ENCODE measurements at regions not wholly inside any gene's neighbourhood (a gene's known extent, or its start where the extent isn't known, plus 50 kb on each side); places are given as distances from the start of the nearest gene placed in this dataset.
"Not testable (repeated sequence)": the region's sequence is repeated elsewhere in the genome, so short reads cannot be mapped to it uniquely, and the experiment has no call there.

DNA sequence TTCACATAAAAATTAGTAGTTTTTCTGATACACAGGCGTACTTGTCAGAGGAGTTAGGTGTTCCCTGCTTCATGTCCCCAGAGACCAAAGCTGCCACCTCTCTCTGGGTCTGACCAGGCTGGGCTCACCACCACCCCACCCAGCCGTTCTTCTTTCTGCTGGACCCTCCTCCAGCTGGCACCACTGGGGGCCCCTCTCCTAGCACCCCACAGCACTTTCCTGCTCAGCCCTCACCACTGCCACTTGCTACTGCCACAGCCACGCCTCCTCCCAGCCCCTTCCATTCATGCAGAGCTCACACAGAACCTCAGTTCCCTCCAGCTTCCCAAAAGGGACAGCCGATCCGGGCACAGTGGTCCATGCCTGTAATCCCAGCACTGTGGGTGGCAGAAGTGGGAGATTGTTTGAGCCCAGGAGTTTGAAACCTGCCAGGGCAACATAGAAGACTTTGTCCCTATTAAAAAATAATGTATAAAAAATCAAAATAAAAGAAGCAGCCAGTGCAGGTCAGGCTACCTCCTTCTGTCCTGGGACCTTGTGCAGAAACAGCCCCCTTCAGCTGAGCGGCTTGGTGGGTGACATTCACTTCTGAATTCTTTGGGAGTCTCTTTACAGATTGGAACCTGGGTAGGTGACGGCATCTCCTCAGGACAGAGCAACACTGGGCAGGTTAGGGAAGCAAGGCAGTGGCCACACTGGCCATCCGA is 208.3 kb downstream of the TOMM20 start:
- DNase-seq (ENCODE audit: low read depth in 3 of 3) = no peak

DNA sequence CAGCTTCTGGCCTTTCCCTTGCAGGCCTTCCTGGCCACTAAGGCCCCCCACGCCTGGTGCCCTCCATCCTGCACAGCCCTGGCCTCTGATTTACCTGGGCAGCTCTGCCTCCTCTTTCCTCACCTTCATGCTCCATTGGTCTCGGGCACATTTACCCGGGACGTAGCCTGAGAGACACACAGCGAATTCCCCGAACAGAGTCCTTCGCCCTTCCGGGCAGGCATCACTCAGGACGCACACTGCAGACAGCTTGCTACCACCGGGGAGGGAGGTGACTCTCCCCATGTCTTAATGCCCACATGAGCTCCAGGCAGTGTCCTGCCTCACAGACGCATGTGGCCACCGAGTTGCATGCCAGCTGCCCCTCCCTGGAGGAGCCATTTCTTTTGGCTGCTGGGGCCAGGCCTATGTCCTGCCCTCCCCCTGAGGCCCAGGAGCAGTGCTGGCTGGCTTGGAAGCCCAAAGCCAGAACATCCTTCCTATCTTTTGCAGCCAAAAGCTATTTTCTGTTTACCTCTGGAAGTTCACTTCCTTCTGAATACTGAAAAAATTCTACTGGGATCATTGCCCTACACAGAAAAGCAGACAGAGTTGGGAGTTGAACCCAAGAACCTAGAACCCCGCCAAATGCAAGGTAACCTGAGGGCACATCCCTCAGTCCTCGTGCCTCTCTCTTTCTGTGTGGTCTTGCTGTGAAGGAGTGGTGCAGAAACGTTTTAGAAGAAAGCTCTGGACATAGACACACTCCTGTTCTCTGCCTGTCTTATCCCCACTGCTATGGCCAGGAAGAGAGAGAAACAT is 209.5 kb downstream of the TOMM20 start:
- no peak for DNase-seq (ENCODE audit: low read depth in 3 of 3)

DNA sequence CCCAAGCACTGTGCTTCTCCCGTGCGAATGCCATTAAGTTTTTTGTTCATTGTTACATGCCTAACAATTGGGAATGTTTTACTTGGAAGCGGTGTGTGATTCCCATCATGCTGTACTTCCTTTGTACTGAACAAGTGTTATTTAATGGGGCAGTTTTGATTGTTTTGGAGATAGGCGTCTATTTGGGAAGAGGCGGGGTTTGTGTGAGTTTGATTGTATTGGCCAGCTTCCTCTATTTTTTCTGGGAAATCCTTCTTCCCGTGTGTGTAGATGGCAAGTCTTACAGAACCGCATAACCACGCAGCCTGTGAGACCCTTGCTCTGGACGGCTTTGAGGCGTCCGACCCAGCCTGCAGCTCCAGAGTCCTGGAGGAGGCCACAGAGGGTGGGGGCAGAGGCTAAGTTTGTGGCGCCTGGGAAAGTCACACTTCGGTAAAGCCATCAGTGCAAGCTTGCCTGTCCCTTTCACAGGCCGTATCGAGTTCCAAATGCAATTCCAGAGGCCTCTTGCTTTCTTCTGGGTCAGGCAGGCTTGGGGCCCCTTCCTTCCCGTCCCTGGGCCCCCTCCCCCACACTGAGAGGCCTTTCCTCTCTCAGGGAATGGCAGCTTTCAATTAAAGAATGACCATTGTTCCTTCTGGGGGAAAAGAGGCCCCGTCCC is 210.3 kb downstream of the TOMM20 start:
- DNase-seq (ENCODE audit: low read depth in 3 of 3) = no peak

DNA sequence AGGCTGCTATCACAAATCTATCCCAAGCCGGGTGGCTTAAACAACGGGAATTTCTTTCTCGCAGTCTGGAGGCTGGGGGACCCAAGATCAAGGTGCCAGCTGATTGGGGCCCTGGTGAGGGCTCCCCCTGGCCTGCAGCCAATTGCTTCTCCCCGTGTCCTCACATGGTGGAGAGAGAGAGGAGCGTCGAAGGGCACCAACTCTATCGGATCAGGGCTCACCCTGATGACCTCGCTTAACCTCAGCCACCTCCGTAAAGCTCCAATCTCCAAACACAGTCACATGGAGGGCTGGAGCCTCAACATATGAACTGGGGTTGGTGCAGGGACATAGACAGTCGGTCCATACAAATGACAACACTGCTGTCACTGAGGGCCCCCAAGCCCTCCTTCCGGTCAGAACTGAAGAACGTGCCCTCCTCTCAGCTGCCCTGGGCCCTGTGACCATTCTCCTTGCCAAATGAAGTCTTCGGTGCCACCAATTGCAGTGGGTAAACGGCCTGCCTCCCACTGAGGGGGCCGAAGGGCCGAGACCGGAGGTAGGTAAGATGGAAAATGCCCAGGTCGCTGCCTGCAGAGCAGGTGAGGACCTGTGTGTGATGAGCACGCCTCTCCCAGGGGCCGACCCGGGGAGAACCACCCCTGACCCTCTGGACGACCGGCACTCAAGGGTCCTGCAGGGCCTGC is 211.0 kb downstream of the TOMM20 start:
- DNase-seq (ENCODE audit: low read depth in 3 of 3) = no peak

DNA sequence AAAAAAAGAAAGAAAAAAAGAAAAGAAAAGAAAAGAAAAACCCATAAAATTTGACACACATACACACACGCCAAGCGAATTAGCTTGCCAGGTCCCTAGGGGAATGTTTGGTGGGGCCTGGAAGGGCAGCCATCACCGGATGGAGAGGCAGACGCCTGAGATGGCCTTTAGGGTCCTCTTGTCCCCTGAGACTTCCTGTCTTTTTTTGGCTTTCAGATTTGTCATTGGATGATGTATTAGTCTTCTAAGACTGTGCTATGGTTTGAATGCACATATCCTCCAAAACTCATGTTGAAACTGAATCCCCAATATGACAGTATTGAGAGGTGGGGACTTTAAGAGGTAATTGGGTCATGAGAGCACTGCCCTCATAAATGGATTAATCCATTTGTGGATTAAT is 211.8 kb downstream of the TOMM20 start:
- no peak for DNase-seq (ENCODE audit: low read depth in 3 of 3)

DNA sequence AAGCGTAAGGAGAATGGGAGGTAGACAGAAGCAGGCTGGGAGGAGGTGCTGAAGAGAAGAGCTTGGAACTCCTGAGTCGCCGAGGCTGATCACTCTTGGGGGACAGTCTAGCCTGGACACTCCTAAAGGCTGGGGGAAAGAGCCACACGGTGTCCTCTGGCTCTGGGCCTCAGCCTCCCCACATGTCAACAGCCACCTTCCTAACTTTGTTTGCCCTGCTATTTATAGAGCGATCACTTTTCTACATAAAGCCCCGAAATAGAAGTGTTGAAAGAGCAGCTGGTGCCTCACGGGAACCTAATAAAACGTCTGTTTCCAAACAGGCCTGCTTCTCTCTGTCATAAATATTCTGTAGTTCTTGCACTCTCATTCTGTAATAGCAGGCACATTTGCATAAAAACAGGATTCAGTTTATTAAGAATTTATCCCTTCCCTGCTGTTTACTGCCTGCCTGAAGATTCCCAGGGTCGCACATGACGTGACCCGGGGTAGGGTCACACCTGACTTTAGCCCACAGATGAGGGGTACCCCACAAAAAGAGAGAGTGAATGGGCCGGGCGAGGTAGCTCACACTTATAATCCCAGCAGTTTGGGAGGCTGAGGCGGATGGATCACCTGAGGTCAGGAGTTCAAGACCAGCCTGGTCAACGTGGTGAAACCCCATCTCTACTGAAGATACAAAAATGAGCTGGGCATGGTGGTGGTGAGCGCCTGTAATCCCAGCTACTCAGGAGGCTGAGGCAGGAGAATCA is 212.5 kb downstream of the TOMM20 start:
- no peak for DNase-seq (ENCODE audit: low read depth in 3 of 3)

DNA sequence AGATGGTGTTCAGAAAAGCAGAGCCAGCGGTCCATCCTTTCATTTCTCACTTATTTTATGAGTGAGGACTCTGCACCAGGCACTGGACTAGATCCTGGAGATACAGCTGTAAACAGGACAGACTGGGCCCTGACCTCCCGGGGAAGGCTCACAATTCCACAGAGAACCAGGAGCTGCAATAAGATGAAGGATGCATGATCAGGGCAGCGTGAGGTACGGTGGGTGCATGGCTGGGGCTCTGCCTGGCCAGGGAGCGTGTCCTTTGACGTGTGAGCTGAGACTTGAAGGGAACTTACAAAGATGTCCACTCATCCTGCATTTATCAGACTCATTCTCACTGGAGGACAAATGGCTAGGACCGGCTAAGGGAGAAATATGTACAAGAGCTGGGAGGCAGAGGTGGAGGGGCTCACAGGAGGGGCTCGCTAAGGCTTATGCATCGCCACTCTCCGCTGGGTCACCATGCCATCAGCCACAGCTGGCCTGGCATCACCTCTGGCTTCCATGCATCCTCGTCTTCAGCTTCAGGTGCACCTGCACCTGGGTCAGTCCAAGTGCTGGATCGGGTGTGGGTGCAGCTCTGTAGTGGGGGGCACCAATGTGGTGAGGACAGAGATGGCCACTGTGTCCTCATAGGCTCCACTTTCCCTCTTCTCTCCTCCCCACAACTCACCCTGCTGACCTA is 213.9 kb downstream of the TOMM20 start:
- no peak for DNase-seq (ENCODE audit: low read depth in 3 of 3)

DNA sequence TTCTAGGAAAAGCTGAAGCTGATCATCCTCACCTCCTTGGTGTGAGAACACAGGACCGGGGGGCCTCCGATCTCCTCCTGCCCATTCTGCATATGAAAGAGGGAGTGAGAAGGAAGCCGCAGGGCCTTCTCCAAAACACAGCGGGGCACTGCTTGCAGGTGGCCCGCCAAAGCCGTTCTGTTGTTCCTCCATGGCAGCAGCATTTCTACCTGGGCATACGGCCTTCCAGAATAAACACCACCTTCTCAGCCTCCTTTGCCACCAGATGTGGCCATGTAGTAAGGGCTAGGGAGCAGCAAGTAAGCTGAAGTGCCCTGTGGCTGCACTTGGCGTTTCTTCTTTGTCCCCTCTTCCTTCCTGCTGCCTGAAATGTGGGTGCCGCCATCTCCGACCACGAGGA is 214.9 kb downstream of the TOMM20 start:
- no peak for DNase-seq (ENCODE audit: low read depth in 3 of 3)

DNA sequence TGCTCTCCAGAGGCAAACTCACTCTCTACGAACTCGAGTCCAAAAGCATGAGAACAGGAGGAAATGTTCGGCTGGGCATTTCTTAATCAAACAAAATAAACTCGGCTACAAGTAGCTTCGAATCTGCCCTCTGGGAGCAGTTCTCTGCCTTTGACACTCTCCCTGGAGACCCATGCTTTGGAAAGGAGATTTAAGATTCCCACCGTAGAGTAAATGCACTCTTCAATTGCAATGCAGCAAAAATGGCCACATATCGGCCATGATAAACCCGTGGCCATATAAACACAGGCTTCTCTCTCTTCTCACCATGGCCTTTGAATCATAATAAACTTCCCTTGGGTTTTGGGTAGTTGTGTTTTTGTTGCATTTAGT is 215.4 kb downstream of the TOMM20 start:
- no peak for DNase-seq (ENCODE audit: low read depth in 3 of 3)

DNA sequence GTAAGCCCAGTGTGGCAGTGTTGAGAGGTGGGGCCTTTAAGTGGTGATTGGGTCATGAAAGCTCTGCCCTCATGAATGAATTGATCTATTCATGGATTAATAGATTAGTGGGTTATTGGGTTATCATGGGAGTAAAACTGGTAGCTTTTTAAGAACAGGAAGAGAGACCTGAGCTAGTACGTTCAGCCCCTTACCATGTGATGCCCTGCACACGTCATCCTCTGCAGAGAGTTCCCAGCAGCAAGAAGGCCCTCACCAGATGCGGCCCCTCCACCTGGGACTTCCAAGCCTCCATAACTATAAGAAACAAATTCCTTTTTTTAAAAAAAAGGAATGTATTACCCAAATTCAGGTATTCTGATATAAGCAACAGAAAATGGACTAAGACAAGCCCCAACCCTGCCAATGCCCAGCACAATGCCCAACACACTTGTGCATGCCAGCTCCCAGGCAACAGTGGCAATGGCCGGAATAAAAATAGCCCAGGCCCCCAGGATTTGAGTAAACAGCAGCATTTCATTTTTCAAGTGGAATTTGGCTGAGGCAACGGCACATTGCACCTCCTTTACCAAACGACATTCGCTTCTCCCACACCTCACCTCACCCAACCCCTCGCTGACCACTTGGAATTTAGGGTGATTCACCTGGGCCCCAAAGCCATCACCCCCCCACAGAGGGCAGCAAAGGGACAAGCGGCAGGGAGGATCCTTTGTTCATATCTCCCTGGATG is 215.9 kb downstream of the TOMM20 start:
- DNase-seq (ENCODE audit: low read depth in 3 of 3) = no peak

DNA sequence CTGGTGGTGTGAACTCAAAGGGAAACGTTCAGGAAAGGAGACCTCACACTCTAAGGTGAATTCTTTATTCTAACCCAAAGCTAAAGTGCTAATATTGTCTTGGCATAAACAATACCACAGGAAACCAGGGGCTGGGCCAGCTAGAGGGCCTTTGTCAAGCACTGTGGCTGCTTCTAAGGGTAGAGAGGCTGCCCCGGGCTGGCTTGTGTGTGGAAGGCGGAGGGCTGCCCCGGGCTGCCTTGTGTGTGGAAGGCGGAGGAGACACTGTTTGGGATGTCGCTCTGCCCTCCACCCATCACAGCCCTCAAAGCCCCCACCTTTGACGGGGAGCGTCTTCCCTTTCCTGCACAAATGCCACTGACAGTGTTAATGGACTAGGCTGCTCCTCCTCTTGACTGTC is 216.8 kb downstream of the TOMM20 start:
- DNase-seq (ENCODE audit: low read depth in 3 of 3) = no peak

DNA sequence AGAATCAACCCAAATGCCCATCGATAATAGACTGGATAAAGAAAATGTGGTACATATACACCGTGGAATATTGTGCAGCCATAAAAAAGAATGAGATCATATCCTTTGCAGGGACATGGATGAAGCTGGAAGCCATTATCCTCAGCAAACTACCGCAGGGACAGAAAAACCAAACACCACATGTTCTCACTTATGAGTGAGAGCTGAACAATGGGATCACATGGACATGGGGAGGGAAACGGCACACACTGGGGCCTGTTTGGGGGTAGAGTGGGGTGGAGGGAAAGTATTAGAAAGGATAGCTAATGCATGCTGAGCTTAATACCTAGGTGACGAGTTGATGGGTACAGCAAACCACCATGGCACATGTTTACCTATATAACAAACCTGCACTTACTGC is 217.5 kb downstream of the TOMM20 start:
- DNase-seq (ENCODE audit: low read depth in 3 of 3) = not testable (repeated sequence)

DNA sequence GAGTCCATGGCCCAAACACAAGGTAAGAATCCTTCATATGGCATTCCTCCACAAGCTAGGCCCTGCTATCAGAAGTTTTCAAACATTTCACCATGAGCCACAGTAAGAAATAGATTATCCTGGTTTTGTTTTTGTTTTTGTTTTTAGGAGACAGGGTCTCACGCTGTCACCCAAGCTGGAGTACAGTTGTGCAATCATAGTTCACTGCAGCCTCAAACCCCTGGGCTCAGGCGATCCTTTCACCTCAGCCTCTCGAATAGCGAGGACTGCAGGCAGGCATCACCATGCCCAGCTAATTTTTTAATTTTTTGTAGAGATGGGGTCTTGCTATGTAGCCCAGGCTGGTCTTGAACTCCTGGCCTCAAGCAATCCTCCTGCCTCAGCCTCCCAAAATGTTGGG is 218.8 kb downstream of the TOMM20 start:
- no peak for DNase-seq (ENCODE audit: low read depth in 3 of 3)

DNA sequence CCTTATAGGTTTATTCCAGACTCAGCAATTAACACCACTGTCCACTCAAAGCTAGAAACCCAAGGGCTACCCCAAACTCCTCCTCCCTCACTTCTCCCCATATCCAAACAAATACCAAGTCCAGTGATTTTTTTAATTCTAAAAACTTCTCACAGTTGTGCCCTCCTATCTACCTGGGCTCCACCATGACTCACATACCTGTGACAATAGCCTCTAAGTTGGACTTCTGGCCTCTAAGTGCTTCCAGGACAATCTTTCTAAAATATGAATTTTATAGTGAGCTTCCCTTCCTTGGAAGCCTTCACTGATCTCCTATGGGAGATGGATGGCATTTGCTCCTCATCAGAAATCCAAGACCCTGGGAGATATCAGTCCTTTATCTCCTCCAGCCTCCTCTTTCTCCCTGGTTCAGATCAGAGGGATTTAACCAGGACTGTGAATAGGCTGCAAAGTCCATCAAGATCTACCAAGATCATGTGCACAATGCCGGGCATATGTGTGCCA is 219.3 kb downstream of the TOMM20 start:
- no peak for DNase-seq (ENCODE audit: low read depth in 3 of 3)

DNA sequence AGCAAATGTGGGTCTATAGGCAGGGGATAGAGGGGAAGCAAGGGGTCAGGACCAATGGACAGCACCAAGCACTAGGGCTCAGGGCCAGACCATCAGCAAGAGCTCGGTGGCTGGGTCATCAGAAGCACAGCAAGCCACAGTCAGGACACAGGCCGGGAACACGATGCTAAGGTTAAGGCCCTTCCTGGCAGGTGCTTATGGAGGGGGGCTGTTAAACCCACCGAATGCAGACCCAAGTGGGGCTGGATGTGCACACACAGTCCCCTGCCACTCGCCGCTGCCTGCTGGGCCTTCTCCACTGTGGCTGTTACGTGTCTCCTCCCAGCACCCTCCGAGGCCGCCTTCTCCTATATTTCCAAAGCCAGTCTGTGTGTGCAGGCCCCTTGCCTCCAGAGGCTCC is 220.1 kb downstream of the TOMM20 start:
- no peak for DNase-seq (ENCODE audit: low read depth in 3 of 3)

DNA sequence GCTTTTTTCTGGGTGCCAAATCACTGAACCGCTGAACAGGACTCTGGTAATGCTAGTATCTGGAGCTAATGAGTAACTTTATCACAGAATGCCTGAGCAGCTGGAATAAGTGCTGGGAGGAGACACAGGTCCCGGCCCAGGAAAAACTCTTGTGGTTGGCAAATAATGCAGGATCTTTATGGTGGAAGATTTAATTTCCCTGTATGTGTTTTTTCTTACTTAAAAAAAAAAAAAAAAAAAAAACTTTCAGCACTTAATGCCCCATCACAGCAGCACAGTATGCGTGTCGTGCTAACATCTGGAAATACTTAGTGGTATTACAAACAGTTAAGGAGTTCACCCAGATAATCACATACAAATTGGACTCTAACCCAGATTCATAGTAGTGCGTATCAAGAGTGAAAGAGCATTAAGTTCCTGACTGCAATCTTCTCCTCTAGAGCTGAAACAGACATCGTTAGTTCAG is 220.7 kb downstream of the TOMM20 start:
- no peak for DNase-seq (ENCODE audit: low read depth in 3 of 3)

DNA sequence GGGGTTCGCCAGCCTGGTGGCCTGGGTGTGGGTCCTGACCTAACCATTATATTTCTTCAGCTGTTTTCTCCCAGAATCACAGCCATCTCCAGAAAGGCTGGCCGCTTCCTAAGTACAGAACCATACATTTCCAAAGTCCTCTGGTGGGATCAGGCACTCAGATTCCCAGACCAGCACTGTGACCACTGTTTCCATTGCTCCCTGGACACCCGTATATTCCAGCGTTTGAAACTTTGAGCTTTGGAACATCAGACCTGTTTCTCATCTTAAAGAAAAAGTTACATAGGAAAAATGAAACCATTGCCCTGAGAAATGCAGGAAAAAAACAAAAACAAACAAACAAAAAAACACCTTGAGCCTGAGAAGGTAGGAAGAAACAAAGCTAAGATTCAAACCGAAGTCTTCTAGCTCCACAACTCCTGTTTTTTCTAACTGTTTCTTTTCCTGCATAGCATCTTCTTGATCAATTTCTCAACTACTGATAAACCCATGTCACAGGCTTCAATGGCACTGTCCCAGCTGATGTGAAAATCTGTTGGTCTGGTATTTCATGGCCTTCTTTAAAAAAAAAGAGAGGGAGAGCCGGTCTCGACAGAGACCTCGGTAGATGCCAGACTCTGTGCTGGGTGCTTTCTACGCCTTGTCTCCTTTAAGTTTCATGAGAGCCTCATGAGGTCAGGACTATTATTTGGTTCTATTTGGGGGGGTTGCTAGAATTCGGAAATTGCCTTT is 221.3 kb downstream of the TOMM20 start:
- no peak for DNase-seq (ENCODE audit: low read depth in 3 of 3)

DNA sequence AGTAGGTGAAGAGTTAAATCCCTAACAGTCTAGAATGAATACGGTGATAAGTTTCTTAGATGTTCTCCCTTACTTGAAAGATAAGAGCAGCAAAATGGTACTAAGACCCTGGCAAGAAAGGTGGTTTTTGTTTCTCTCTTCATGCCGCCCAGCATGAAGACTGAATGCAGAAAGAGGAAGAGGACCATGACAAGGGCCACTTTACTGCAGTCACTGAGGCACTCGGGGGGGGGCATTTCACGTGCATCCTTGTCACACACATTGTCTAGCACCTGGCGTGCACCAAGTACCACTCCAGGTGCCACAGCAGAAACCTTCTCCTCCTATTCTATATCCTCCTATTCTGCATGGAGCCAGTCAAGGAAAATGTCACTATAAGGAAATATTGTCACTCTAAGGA is 222.0 kb downstream of the TOMM20 start:
- no peak for DNase-seq (ENCODE audit: low read depth in 3 of 3)

DNA sequence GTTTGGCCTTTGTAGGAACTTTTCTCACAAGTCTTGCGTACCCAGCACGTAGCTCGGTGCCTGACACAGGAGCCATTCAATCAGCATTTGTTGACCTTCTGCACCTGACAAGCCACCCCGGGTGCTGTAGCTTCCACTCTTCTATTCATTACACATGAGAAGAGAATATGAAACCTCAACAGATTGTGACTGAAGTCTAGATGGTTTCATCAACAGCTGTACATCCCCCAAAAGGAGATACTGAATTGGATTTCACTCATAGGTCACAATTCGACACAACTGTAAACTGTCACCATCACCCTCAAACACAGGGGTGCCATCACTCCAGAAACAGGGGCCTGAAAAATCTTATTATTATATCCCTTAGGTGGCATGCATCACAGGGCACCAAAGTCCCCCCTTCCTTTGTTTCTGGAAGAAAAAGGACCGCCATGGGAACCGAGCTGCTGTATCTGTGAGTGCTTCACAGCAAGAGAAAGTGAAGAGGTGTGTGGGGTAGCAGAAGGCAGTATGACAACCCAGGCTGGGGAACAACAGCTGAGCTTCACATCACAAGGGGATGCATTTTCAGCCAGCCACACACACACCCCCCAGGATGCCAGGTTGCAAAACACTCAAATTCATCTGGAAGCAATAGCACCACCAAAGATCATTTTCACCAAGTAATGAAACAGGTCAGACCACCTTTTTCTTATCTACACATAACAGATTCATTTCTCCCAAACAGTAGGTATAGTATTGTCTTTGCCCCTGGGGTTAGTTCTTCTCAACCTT is 225.7 kb downstream of the TOMM20 start:
- no peak for DNase-seq (ENCODE audit: low read depth in 3 of 3)

Data from stimulated activated CD4-positive, alpha-beta T cell treated with anti-CD3 and anti-CD28 coated beads, TNF-alpha, amount 100 ng/mL, for 48 hours (primary cell).